DND-41 (cell line): ENCODE measurements at regions not wholly inside any gene's neighbourhood (a gene's known extent, or its start where the extent isn't known, plus 50 kb on each side); places are given as distances from the start of the nearest gene placed in this dataset.

ENCODE experiments used
- ATAC-seq: fragments of 200-7000 bp; cut with Tn5 transposase; 3 replicates; pipeline ENCODE4 v1.9.1; 2021; ENCODE audit warnings: low read depth; ENCODE audit not compliant: insufficient read depth
- DNase-seq: peaks from one replicate; pipeline ENCODE4 v3.0.0-alpha.2; 2020
- H2AFZ ChIP-seq: 2 replicates; pipeline ENCODE4 v1.6.0; 2012; ENCODE audit warnings: low read depth, low read length
- H3K27ac ChIP-seq: 2 replicates; pipeline ENCODE4 v1.5.1; 2012; ENCODE audit warnings: low read length, inconsistent platforms
- H3K27me3 ChIP-seq: fragments of 200-600 bp; sonication (generic); 2 replicates; pipeline ENCODE4 v1.6.0; 2012; ENCODE audit warnings: low read length, mild to moderate bottlenecking, inconsistent platforms; ENCODE audit not compliant: insufficient read depth, poor library complexity
- H3K36me3 ChIP-seq: 2 replicates; pipeline ENCODE4 v1.5.1; 2012; ENCODE audit warnings: low read length, inconsistent platforms; ENCODE audit not compliant: insufficient read depth
- H3K4me1 ChIP-seq: 2 replicates; pipeline ENCODE4 v1.5.1; 2012; ENCODE audit warnings: mild to moderate bottlenecking, low read length; ENCODE audit not compliant: insufficient read depth
- H3K4me2 ChIP-seq: 2 replicates; pipeline ENCODE4 v1.6.0; 2012; ENCODE audit warnings: mild to moderate bottlenecking, moderate library complexity, low read length, inconsistent platforms; ENCODE audit not compliant: insufficient read depth
- H3K4me3 ChIP-seq, 2 experiments: fragments of 200-600 bp in 1 of 2; shearing (Covaris generic) in 1 of 2; 2 replicates each; pipeline ENCODE4 v1.5.1; 2012 to 2016; ENCODE audit warnings: inconsistent platforms in 2 of 2, low read length in 2 of 2, mild to moderate bottlenecking in 2 of 2, low read depth in 1 of 2, moderate library complexity in 1 of 2
- H3K79me2 ChIP-seq: 2 replicates; pipeline ENCODE4 v1.6.0; 2012; ENCODE audit warnings: low read length, inconsistent platforms; ENCODE audit not compliant: insufficient read depth
- H3K9ac ChIP-seq: 2 replicates; pipeline ENCODE4 v1.6.0; 2012; ENCODE audit warnings: low read depth, mild to moderate bottlenecking, inconsistent platforms, low read length, moderate library complexity
- H3K9me3 ChIP-seq: 2 replicates; pipeline ENCODE4 v1.5.1; 2012; ENCODE audit warnings: low read length, moderate library complexity, mild to moderate bottlenecking, inconsistent platforms; ENCODE audit not compliant: insufficient read depth, severe bottlenecking
- H4K20me1 ChIP-seq: 2 replicates; pipeline ENCODE4 v1.6.0; 2012; ENCODE audit warnings: low read length; ENCODE audit not compliant: insufficient read depth
- CTCF ChIP-seq: IDR thresholded peaks from 2 replicates; pipeline ENCODE4 v1.5.1; 2012; ENCODE audit warnings: borderline replicate concordance, low read length, moderate library complexity, mild to moderate bottlenecking; ENCODE audit not compliant: poor library complexity, severe bottlenecking; ENCODE audit errors: extremely low read depth
- EZH2 ChIP-seq: IDR thresholded peaks from 3 replicates; pipeline ENCODE4 v1.6.1; 2012; ENCODE audit warnings: borderline replicate concordance, low read depth, mild to moderate bottlenecking, moderate library complexity, low read length, inconsistent platforms; ENCODE audit not compliant: severe bottlenecking

- H3K4me3 ChIP-seq, result no peak overlapping the region
- H2AFZ ChIP-seq, result no peak overlapping the region
- no peaks in the 10 kb centered on the region for H4K20me1 ChIP-seq
- no peaks in the 10 kb centered on the region for H3K36me3 ChIP-seq
- TF ChIP-seq EZH2 (no peak), CTCF (no peak)
- H3K9ac ChIP-seq, result no peak overlapping the region
- no peak overlapping the region for H3K27ac ChIP-seq
- DNase-seq (no peak), ATAC-seq (no peak)
- no peaks in the 10 kb centered on the region for H3K27me3 ChIP-seq
- no peaks in the 10 kb centered on the region for H3K79me2 ChIP-seq
- no peak overlapping the region for H3K4me2 ChIP-seq
- no peaks in the 10 kb centered on the region for H3K9me3 ChIP-seq
- no peaks in the 10 kb centered on the region for H3K4me1 ChIP-seq
Observed at GRCh38 chr5:24364711-24365110, 280.1 kb downstream of the CDH10 start.

GRCh38 chr5:24365406-24365805 lies 279.4 kb downstream of the CDH10 start:
- Histone ChIP-seq H3K27me3 (no peaks in the 10 kb centered on the region), H3K4me3 (no peak overlapping the region), H3K79me2 (no peaks in the 10 kb centered on the region), H3K27ac (no peak overlapping the region), H3K36me3 (no peaks in the 10 kb centered on the region), H3K9ac (no peak overlapping the region), H3K9me3 (no peaks in the 10 kb centered on the region), H3K4me2 (no peak overlapping the region), H4K20me1 (no peaks in the 10 kb centered on the region), H2AFZ (no peak overlapping the region), H3K4me1 (no peaks in the 10 kb centered on the region)
- DNase-seq (no peak), ATAC-seq (no peak)
- no peak for TF ChIP-seq EZH2
- TF ChIP-seq CTCF, result no peak

GRCh38 chr5:24367216-24367615 lies 277.6 kb downstream of the CDH10 start:
- no peak overlapping the region for H3K27ac ChIP-seq
- H3K4me1 ChIP-seq, result no peaks in the 10 kb centered on the region
- ATAC-seq (no peak), DNase-seq (no peak)
- no peaks in the 10 kb centered on the region for H3K79me2 ChIP-seq
- no peak overlapping the region for H3K4me3 ChIP-seq
- no peak overlapping the region for H2AFZ ChIP-seq
- H3K9ac ChIP-seq, result no peak overlapping the region
- no peaks in the 10 kb centered on the region for H4K20me1 ChIP-seq
- TF ChIP-seq EZH2, result no peak
- TF ChIP-seq CTCF, result no peak
- H3K27me3 ChIP-seq, result no peaks in the 10 kb centered on the region
- no peak overlapping the region for H3K4me2 ChIP-seq
- H3K9me3 ChIP-seq, result no peaks in the 10 kb centered on the region
- H3K36me3 ChIP-seq, result no peaks in the 10 kb centered on the region

GRCh38 chr5:24368115-24368514 lies 276.7 kb downstream of the CDH10 start:
- no peak overlapping the region for H3K4me2 ChIP-seq
- ATAC-seq (no peak), DNase-seq (no peak)
- no peak overlapping the region for H3K27ac ChIP-seq
- no peak overlapping the region for H3K9ac ChIP-seq
- H3K79me2 ChIP-seq, result no peaks in the 10 kb centered on the region
- no peak overlapping the region for H3K4me3 ChIP-seq
- H3K9me3 ChIP-seq, result no peaks in the 10 kb centered on the region
- no peak overlapping the region for H2AFZ ChIP-seq
- no peaks in the 10 kb centered on the region for H3K27me3 ChIP-seq
- no peaks in the 10 kb centered on the region for H4K20me1 ChIP-seq
- H3K4me1 ChIP-seq, result no peaks in the 10 kb centered on the region
- no peaks in the 10 kb centered on the region for H3K36me3 ChIP-seq
- TF ChIP-seq CTCF, result no peak
- no peak for TF ChIP-seq EZH2
